ENCODE measurements at regions not wholly inside any gene's neighbourhood (a gene's known extent, or its start where the extent isn't known, plus 50 kb on each side); places are given as distances from the start of the nearest gene placed in this dataset.
A peak's percentile ranks its signal among the peaks of the same experiment; 100 is the strongest.

- peaks cover 0 to 11% of the 10 kb centered on the region in 2 donors for H3K27me3 ChIP-seq
- TF ChIP-seq CTCF (IDR thresholded peaks at IDR 0.05): no peak
- H3K4me1 ChIP-seq: no peaks in the 10 kb centered on the region
- DNase-seq: no peak
- no peak overlapping the region for H3K4me3 ChIP-seq
- no peaks in the 10 kb centered on the region for H3K36me3 ChIP-seq
- no peak overlapping the region for H3K27ac ChIP-seq
- no peaks in the 10 kb centered on the region for H3K9me3 ChIP-seq
- intact Hi-C loops (cut with DNase I): no loop called here
- ATAC-seq: no peak
These were observed 443.8 kb upstream of the POU3F3 start for GRCh38 chr2:104410136-104410535.

- no peaks in the 10 kb centered on the region for H3K36me3 ChIP-seq
- peak; percentile 49 to 55 for TF ChIP-seq CTCF (IDR thresholded peaks at IDR 0.05)
- no peak overlapping the region for H3K4me3 ChIP-seq
- no peaks in the 10 kb centered on the region for H3K9me3 ChIP-seq
- H3K27ac ChIP-seq: no peak overlapping the region
- intact Hi-C loops (cut with DNase I): no loop called here
- DNase-seq (peak in 1 of 4 donors; percentile 42), ATAC-seq (peak; percentile 76)
- peaks cover 0 to 11% of the 10 kb centered on the region in 2 donors for H3K27me3 ChIP-seq
- H3K4me1 ChIP-seq: no peaks in the 10 kb centered on the region
These were observed 441.5 kb upstream of the POU3F3 start for GRCh38 chr2:104412384-104412783.

GRCh38 chr2:104413890-104414289 lies 440.0 kb upstream of the POU3F3 start:
- DNase-seq (no peak), ATAC-seq (no peak)
- Histone ChIP-seq H3K4me3 (no peak overlapping the region), H3K9me3 (no peaks in the 10 kb centered on the region), H3K36me3 (no peaks in the 10 kb centered on the region), H3K4me1 (no peaks in the 10 kb centered on the region), H3K27me3 (peaks cover 0 to 11% of the 10 kb centered on the region in 2 donors), H3K27ac (no peak overlapping the region)
- no peak for TF ChIP-seq CTCF (IDR thresholded peaks at IDR 0.05)
- intact Hi-C loops (cut with DNase I): no loop called here

GRCh38 chr2:104415284-104415683 lies 438.6 kb upstream of the POU3F3 start:
- Histone ChIP-seq H3K9me3 (no peaks in the 10 kb centered on the region), H3K4me3 (no peak overlapping the region), H3K36me3 (no peaks in the 10 kb centered on the region), H3K27ac (no peak overlapping the region), H3K27me3 (peaks cover 0 to 11% of the 10 kb centered on the region in 2 donors), H3K4me1 (no peaks in the 10 kb centered on the region)
- no peak for TF ChIP-seq CTCF (IDR thresholded peaks at IDR 0.05)
- ATAC-seq (no peak), DNase-seq (no peak)
- intact Hi-C loops (cut with DNase I): no loop called here

- no peak for DNase-seq
- Histone ChIP-seq H3K27ac (no peak overlapping the region), H3K36me3 (no peaks in the 10 kb centered on the region), H3K4me1 (no peaks in the 10 kb centered on the region), H3K9me3 (no peaks in the 10 kb centered on the region), H3K4me3 (no peak overlapping the region), H3K27me3 (peaks cover 0 to 11% of the 10 kb centered on the region in 2 donors)
- intact Hi-C loops (cut with DNase I): no loop called here
- ATAC-seq: no peak
- TF ChIP-seq CTCF (IDR thresholded peaks at IDR 0.05): no peak
These were observed 437.4 kb upstream of the POU3F3 start for GRCh38 chr2:104416339-104417000.

Measured in left lung (tissue), 4 donors.